ENCODE measurements at regions not wholly inside any gene's neighbourhood (a gene's known extent, or its start where the extent isn't known, plus 50 kb on each side); places are given as distances from the start of the nearest gene placed in this dataset.

- intact Hi-C loops (cut with micrococcal nuclease), result no loop called here
Observed at GRCh38 chr12:77577791-77578190, 252.9 kb upstream of the NAV3 start.

DNA sequence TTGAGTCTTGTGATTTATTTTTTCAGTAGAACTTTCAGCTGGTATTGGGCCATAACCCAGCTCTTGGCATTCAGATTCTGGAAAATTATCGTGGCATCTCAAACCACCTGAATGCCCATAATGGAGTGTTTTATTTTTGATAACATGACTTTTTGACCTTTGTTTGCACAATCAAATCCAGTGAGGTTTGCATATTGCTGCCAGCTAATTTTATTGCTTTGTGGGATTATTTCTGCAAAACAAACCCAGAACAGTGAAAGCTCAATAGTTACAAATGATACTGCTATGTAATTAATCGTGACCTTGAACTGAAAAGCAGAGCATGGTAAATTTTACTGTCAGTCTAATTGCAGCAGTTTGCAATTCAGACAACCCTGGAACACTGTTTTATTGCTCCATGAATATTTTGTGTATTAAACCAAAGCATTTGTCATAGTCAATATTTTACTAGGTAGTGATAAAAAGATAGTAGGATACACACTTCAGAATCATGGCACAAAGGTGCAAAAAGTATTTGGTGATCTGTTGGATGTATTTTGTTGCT is 255.2 kb upstream of the NAV3 start:
- intact Hi-C loops (cut with micrococcal nuclease), result no loop called here

DNA sequence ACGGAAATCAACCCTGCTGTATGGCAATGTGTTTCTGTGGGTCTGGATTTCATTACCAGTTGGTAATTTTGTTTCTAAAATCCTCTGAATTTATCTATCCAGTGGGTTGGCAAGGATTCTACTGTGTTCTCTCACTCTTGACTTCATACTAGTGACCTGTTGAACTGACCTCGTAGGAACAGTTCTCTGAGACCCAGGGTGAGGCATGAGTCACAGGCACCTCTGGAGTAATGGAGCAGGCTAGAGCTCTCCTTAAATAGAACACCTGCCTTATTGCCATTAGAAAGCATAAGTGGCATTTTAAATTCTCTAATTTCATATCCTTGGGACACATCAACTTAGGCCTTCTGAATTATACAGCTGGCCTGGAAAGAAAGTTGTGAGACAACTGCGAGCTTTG is 258.3 kb upstream of the NAV3 start:
- intact Hi-C loops (cut with micrococcal nuclease), result no loop called here

DNA sequence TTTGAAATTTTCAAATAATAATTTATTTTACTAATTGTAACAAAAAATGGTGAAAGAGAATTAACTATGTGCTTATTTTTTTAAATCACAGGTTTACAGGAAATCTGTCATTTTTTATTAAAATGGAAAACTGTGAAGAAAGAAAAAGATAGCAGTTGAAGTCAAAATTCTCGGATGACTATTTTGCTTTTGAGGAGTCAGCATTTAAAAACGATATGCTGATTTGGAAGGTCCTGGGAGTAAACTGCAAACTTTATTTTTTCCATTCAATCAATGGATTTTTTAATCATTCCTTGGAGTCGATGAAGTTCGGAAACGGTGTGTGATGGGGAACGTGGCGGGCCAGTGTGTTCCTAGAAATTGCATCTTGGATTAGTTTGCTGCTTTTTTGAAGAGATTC is 258.9 kb upstream of the NAV3 start:
- intact Hi-C loops (cut with micrococcal nuclease), result no loop called here

DNA sequence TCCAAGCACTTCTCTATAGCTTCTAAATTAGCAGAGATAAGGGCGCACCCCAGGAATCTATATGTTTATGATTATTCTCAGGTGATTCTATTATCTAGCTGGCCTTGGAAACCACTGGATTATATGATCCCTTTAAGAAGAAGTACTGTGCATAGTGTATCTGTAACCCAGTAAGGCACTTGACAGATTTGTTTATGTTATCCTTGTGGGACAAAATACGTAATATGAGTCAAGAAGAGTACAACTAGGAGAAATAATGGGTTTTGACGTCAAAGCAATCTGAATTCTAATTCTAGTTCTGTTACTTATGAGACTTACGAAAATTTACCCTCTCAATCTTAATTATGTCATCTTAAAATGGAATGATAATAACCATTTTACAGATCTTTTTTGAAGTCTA is 259.6 kb upstream of the NAV3 start:
- intact Hi-C loops (cut with micrococcal nuclease), result no loop called here

- intact Hi-C loops (cut with micrococcal nuclease), result no loop called here
Observed at GRCh38 chr12:77569876-77570275, 260.8 kb upstream of the NAV3 start.

DNA sequence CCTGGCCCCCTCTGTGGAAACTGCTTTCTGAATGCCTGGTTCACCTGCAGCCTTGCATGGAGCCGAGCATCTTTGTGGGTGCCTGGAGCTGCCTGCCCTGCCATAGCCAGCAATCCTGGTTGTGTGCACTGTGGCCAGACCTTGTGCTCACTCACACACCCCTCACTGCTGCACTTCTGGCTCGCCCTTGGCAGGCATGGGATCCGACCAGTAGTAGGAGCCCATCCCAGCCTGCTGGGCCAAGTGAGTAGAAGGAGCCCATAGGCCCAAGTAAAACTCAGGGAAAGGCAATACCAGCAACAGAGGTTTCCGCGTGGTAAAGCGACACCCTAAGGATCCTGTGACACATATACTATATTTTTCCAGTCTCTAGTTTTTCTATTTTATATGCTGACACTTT is 270.0 kb upstream of the NAV3 start:
- intact Hi-C loops (cut with micrococcal nuclease), result no loop called here

DNA sequence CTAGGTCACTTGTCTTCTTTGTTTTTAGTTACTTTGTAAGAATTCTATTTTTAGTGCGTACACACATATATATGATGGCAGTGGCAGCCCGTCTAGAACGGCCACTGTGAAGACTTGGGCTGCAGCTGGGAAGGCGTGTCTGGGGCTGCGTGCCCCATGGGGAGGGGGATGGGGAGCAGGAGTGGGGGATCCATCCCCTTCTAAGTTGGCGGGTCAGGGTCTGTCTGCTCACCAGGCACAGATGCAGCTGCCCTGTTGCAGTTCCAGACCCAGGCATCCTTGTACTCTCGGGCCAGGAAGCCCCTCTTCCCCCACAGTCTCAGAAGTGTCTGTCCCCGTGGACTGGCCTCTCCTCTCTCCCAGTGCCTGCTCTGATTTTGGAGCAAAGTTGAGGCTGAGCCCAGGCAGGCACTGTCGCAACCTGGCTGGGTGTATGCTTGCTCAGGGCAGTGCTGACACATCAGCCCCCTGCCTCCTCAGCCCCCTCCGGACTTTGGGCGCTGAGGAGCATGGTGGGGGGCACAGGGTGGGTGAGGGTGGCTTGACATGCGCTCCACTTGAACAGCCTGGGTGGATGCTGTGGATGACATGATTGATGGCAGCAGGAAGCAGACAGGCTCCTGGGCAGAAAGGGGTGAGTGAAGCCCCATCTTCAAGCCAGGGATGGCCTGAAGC is 271.2 kb upstream of the NAV3 start:
- intact Hi-C loops (cut with micrococcal nuclease), result no loop called here

DNA sequence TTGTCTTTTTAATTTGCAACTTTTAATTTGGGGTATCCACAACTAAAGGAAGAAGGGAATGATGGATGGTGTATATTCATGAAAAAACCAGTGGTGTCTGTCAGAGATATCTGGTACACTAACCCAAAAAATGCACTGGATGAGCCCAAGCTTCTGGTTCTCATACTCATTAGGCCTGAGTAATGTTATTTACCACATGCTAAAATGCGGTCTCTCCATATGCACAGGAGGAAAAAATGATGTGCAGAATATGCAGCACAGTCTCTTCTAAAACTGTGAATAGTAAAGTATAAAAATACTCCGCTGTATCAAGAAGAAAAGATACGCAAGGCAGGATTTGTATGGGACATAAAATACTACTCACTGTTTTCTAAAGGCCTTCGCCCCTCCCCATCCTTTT is 275.6 kb upstream of the NAV3 start:
- intact Hi-C loops (cut with micrococcal nuclease), result no loop called here

DNA sequence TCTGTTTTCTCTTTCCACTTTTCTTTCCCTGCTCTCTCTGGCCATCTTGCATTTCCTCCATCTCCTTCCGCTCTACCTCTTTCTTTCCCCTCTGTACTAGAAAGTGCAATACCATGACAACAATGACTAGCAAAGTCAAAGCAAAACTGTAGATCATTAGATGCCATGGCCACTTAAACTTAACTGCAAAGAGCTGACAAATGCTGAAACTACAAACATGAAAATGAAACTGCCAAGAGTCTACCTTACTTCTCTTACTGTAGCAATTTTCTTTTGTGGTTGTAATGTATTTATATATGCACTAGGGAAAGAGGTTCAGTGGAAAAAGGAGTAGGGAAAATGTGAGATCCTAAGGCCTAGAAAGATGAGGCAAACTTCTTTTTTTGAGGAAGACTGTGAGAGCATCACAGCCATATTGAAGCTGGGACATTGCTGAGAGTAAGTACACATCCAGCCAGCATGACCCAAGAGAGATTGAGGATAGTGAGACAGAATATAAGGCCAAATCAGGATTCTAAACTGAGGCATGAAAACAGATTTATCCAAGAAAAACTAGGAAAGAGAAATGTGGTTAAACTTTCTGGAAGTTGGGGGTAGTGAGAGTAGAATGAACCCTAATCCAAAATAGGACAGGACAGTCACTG is 276.6 kb upstream of the NAV3 start:
- intact Hi-C loops (cut with micrococcal nuclease), result no loop called here

GRCh38 chr12:77549383-77550128 is 281.1 kb upstream of the NAV3 start:
- intact Hi-C loops (cut with micrococcal nuclease), result no loop called here

GRCh38 chr12:77548797-77549196 is 281.9 kb upstream of the NAV3 start:
- intact Hi-C loops (cut with micrococcal nuclease), result no loop called here

DNA sequence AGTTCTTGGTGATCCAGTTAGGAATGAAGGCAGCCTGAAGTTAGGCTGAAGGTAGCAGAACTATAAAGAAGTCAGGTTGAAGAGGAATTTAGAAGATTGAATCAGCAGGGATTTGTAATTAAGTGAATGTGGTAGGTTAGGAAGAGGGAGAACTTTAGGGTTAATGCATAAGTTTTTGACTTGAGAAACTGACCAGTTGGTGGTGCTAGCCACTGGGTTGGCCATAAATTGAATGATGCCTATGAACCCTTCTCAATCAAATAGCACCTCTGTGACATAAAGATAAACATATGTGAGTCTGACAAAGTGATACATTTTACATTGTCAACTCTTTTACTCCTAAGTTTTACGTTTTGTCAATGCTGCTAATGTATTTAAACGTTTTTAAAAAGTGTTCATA is 290.6 kb upstream of the NAV3 start:
- intact Hi-C loops (cut with micrococcal nuclease), result no loop called here

GRCh38 chr12:77537663-77538062 is 293.0 kb upstream of the NAV3 start:
- intact Hi-C loops (cut with micrococcal nuclease), result no loop called here

DNA sequence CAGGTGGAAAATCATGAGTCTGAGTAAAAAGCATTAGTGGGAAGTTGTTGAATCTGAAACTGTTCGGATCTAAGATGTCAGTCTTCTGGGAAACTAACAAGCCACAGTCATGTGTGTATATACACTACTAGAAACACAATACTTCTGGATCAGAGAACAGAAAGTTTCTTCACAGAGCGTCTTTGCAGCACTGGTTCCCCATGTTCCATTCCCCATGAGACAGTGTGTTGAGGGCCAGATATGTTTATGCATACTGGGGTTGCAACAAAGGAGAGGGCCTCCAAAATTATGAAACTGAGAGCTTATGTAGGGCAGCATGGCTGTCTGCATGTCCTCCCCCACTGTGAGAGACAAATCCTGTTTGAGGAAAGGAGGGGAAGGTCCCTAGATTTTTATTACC is 295.0 kb upstream of the NAV3 start:
- intact Hi-C loops (cut with micrococcal nuclease), result no loop called here

DNA sequence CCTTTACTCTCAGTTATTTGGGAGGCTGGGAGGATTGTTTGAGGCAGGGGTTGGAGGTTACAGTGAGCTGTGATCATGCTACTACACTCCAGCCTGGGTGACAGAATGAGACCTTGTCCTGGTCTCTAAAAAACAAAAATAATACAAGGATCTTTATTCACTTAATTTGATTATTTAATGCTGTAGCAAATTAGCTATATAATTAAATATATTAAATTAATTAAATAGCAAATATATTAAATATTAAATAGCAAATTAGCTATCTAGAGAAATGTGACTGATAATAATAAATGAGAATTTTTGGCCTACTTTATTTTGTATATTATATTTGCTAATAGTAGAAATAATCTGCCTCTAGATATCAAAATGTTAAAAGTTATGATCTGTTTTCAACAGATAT is 298.8 kb upstream of the NAV3 start:
- intact Hi-C loops (cut with micrococcal nuclease), result no loop called here

- intact Hi-C loops (cut with micrococcal nuclease), result no loop called here
Observed at GRCh38 chr12:77522247-77522646, 308.4 kb upstream of the NAV3 start.

GRCh38 chr12:77521508-77522115 is 309.1 kb upstream of the NAV3 start:
- intact Hi-C loops (cut with micrococcal nuclease), result no loop called here

- intact Hi-C loops (cut with micrococcal nuclease), result no loop called here
Observed at GRCh38 chr12:77514511-77514910, 316.2 kb upstream of the NAV3 start.

DNA sequence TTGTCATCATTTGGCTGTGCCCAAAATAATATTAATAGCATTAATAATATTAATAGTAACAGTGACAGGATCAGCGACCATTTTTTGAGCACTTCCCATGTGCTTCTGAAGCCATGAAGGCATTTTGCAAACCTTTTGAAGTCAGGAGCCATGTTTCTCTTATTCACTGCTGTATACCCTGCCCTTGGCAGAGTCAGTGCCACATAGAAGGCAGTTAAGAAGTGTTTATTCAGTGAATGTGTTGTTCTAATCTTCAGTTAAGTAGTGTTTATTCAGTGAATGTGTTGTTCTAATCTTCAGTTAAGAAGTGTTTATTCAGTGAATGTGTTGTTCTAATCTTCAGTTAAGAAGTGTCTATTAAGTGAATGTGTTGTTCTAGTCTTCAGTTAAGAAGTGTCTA is 319.7 kb upstream of the NAV3 start:
- intact Hi-C loops (cut with micrococcal nuclease), result no loop called here

DNA sequence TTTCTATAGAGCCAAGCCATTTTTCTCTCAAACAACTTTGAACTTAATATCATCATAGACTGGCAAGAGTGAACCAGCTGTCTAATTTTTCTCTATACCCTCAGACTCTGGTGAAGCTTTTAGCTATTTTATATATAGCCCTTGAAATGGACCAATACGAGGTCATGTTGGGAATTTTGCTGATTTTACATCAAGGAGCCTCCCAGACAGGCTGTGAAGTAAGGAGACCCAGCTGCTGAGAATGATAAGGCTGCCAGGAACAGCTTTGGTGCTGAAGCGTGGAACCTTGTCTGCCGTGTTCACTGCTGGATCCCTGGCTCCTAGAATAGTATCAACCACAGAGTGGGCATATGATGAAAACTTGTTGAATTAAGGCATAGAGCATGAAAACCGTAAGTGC is 326.2 kb upstream of the NAV3 start:
- intact Hi-C loops (cut with micrococcal nuclease), result no loop called here

GRCh38 chr12:77500089-77500488 is 330.6 kb upstream of the NAV3 start:
- intact Hi-C loops (cut with micrococcal nuclease), result no loop called here

All from T-helper 2 cell treated with Interferon-gamma antibody and Interleukin-4, amounts not matched to agents 100 ng/mL and 5 ng/mL, for 36 hours (primary cell).